ENCODE measurements at regions not wholly inside any gene's neighbourhood (a gene's known extent, or its start where the extent isn't known, plus 50 kb on each side); places are given as distances from the start of the nearest gene placed in this dataset.

DNA sequence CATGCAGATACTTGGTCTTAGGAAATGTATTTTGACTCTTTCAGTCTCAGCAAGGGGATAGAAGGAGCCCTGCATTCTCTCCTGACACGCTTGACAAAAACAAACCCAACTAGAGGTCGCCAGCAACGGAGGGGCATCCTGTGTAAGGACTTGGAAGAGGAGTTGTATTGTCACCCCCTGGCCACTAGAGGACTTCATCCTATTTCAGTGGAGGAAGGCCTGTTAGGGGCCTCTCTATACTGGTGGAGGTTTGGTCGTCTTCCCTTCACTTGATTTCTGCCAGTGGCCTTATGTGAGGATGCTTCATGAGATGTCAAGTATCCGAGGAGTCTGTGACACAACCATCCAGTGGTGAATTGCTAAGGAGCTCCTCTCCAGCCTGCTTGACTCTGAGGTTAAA lies 122.8 kb upstream of the STC2 start:
- TF ChIP-seq, protein P1, sequence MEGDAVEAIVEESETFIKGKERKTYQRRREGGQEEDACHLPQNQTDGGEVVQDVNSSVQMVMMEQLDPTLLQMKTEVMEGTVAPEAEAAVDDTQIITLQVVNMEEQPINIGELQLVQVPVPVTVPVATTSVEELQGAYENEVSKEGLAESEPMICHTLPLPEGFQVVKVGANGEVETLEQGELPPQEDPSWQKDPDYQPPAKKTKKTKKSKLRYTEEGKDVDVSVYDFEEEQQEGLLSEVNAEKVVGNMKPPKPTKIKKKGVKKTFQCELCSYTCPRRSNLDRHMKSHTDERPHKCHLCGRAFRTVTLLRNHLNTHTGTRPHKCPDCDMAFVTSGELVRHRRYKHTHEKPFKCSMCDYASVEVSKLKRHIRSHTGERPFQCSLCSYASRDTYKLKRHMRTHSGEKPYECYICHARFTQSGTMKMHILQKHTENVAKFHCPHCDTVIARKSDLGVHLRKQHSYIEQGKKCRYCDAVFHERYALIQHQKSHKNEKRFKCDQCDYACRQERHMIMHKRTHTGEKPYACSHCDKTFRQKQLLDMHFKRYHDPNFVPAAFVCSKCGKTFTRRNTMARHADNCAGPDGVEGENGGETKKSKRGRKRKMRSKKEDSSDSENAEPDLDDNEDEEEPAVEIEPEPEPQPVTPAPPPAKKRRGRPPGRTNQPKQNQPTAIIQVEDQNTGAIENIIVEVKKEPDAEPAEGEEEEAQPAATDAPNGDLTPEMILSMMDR (IDR thresholded peaks at IDR 0.05) = no peak
- TF ChIP-seq POLR2A (IDR thresholded peaks at IDR 0.05) = no peak
